ENCODE measurements at regions not wholly inside any gene's neighbourhood (a gene's known extent, or its start where the extent isn't known, plus 50 kb on each side); places are given as distances from the start of the nearest gene placed in this dataset.

- H3K4me3 ChIP-seq (ENCODE audit: low read depth in 1 of 2, low read length in 2 of 2), result no peak overlapping the region
- H3K9ac ChIP-seq (ENCODE audit: low read length), result no peak overlapping the region
- H3K9me3 ChIP-seq (ENCODE audit: low read length), result no peaks in the 10 kb centered on the region
- H3K36me3 ChIP-seq (ENCODE audit: insufficient read depth, low read length), result no peaks in the 10 kb centered on the region
- peaks cover 38% of the 10 kb centered on the region for H3K4me1 ChIP-seq (ENCODE audit: insufficient read depth, low read length)
- H3K27me3 ChIP-seq (ENCODE audit: control insufficient read depth in 1 of 2, insufficient read depth in 2 of 2, low read length in 2 of 2), result no peaks in the 10 kb centered on the region
- H3K27ac ChIP-seq (ENCODE audit: low read depth, low read length), result no peak overlapping the region
Observed at GRCh38 chr9:88773627-88774244, 217.5 kb upstream of the S1PR3 start.

GRCh38 chr9:88775037-88775471 is 216.2 kb upstream of the S1PR3 start:
- no peak overlapping the region for H3K9ac ChIP-seq (ENCODE audit: low read length)
- H3K27ac ChIP-seq (ENCODE audit: low read depth, low read length), result no peak overlapping the region
- peaks cover 38% of the 10 kb centered on the region for H3K4me1 ChIP-seq (ENCODE audit: insufficient read depth, low read length)
- H3K4me3 ChIP-seq (ENCODE audit: low read depth in 1 of 2, low read length in 2 of 2), result no peak overlapping the region
- H3K27me3 ChIP-seq (ENCODE audit: control insufficient read depth in 1 of 2, insufficient read depth in 2 of 2, low read length in 2 of 2), result no peaks in the 10 kb centered on the region
- no peaks in the 10 kb centered on the region for H3K36me3 ChIP-seq (ENCODE audit: insufficient read depth, low read length)
- no peaks in the 10 kb centered on the region for H3K9me3 ChIP-seq (ENCODE audit: low read length)

- H3K27ac ChIP-seq (ENCODE audit: low read depth, low read length), result no peak overlapping the region
- H3K4me1 ChIP-seq (ENCODE audit: insufficient read depth, low read length), result peaks cover 38% of the 10 kb centered on the region
- no peak overlapping the region for H3K4me3 ChIP-seq (ENCODE audit: low read depth in 1 of 2, low read length in 2 of 2)
- H3K9ac ChIP-seq (ENCODE audit: low read length), result no peak overlapping the region
- no peaks in the 10 kb centered on the region for H3K36me3 ChIP-seq (ENCODE audit: insufficient read depth, low read length)
- H3K9me3 ChIP-seq (ENCODE audit: low read length), result no peaks in the 10 kb centered on the region
- H3K27me3 ChIP-seq (ENCODE audit: control insufficient read depth in 1 of 2, insufficient read depth in 2 of 2, low read length in 2 of 2), result no peaks in the 10 kb centered on the region
Observed at GRCh38 chr9:88775559-88775958, 215.7 kb upstream of the S1PR3 start.

- H3K9me3 ChIP-seq (ENCODE audit: low read length), result no peaks in the 10 kb centered on the region
- no peaks in the 10 kb centered on the region for H3K36me3 ChIP-seq (ENCODE audit: insufficient read depth, low read length)
- H3K4me3 ChIP-seq (ENCODE audit: low read depth in 1 of 2, low read length in 2 of 2), result no peak overlapping the region
- H3K4me1 ChIP-seq (ENCODE audit: insufficient read depth, low read length), result peaks cover 38% of the 10 kb centered on the region
- no peak overlapping the region for H3K27ac ChIP-seq (ENCODE audit: low read depth, low read length)
- H3K9ac ChIP-seq (ENCODE audit: low read length), result no peak overlapping the region
- no peaks in the 10 kb centered on the region for H3K27me3 ChIP-seq (ENCODE audit: control insufficient read depth in 1 of 2, insufficient read depth in 2 of 2, low read length in 2 of 2)
Observed at GRCh38 chr9:88775966-88776365, 215.3 kb upstream of the S1PR3 start.

- H3K9me3 ChIP-seq (ENCODE audit: low read length), result no peaks in the 10 kb centered on the region
- H3K27me3 ChIP-seq (ENCODE audit: control insufficient read depth in 1 of 2, insufficient read depth in 2 of 2, low read length in 2 of 2), result no peaks in the 10 kb centered on the region
- peaks cover 38% of the 10 kb centered on the region for H3K4me1 ChIP-seq (ENCODE audit: insufficient read depth, low read length)
- H3K9ac ChIP-seq (ENCODE audit: low read length), result no peak overlapping the region
- H3K27ac ChIP-seq (ENCODE audit: low read depth, low read length), result no peak overlapping the region
- H3K36me3 ChIP-seq (ENCODE audit: insufficient read depth, low read length), result no peaks in the 10 kb centered on the region
- no peak overlapping the region for H3K4me3 ChIP-seq (ENCODE audit: low read depth in 1 of 2, low read length in 2 of 2)
Observed at GRCh38 chr9:88776717-88777497, 214.4 kb upstream of the S1PR3 start.

GRCh38 chr9:88777498-88778312 is 213.6 kb upstream of the S1PR3 start:
- H3K4me1 ChIP-seq (ENCODE audit: insufficient read depth, low read length), result peaks cover 38% of the 10 kb centered on the region
- no peak overlapping the region for H3K27ac ChIP-seq (ENCODE audit: low read depth, low read length)
- H3K9me3 ChIP-seq (ENCODE audit: low read length), result no peaks in the 10 kb centered on the region
- no peak overlapping the region for H3K4me3 ChIP-seq (ENCODE audit: low read depth in 1 of 2, low read length in 2 of 2)
- H3K27me3 ChIP-seq (ENCODE audit: control insufficient read depth in 1 of 2, insufficient read depth in 2 of 2, low read length in 2 of 2), result no peaks in the 10 kb centered on the region
- no peak overlapping the region for H3K9ac ChIP-seq (ENCODE audit: low read length)
- no peaks in the 10 kb centered on the region for H3K36me3 ChIP-seq (ENCODE audit: insufficient read depth, low read length)

- no peak overlapping the region for H3K9ac ChIP-seq (ENCODE audit: low read length)
- H3K27ac ChIP-seq (ENCODE audit: low read depth, low read length), result no peak overlapping the region
- no peaks in the 10 kb centered on the region for H3K36me3 ChIP-seq (ENCODE audit: insufficient read depth, low read length)
Observed at GRCh38 chr9:88781628-88782391, 209.5 kb upstream of the S1PR3 start.

GRCh38 chr9:88782931-88783710 is 208.1 kb upstream of the S1PR3 start:
- Histone ChIP-seq H3K9ac (ENCODE audit: low read length) (no peak overlapping the region), H3K27me3 (ENCODE audit: control insufficient read depth in 1 of 2, insufficient read depth in 2 of 2, low read length in 2 of 2) (no peaks in the 10 kb centered on the region), H3K36me3 (ENCODE audit: insufficient read depth, low read length) (no peaks in the 10 kb centered on the region), H3K27ac (ENCODE audit: low read depth, low read length) (no peak overlapping the region), H3K4me1 (ENCODE audit: insufficient read depth, low read length) (peaks cover 2% of the 10 kb centered on the region), H3K9me3 (ENCODE audit: low read length) (no peaks in the 10 kb centered on the region), H3K4me3 (ENCODE audit: low read depth in 1 of 2, low read length in 2 of 2) (no peak overlapping the region)

More at GRCh38 chr9:88781628-88782391, 209.5 kb upstream of the S1PR3 start:
- Histone ChIP-seq H3K9me3 (ENCODE audit: low read length) (no peaks in the 10 kb centered on the region), H3K4me3 (ENCODE audit: low read depth in 1 of 2, low read length in 2 of 2) (no peak overlapping the region), H3K4me1 (ENCODE audit: insufficient read depth, low read length) (peaks cover 10% of the 10 kb centered on the region), H3K27me3 (ENCODE audit: control insufficient read depth in 1 of 2, insufficient read depth in 2 of 2, low read length in 2 of 2) (no peaks in the 10 kb centered on the region)

GRCh38 chr9:88783711-88784083 is 207.6 kb upstream of the S1PR3 start:
- Histone ChIP-seq H3K27ac (ENCODE audit: low read depth, low read length) (no peak overlapping the region), H3K9me3 (ENCODE audit: low read length) (no peaks in the 10 kb centered on the region), H3K9ac (ENCODE audit: low read length) (no peak overlapping the region), H3K4me1 (ENCODE audit: insufficient read depth, low read length) (no peaks in the 10 kb centered on the region), H3K4me3 (ENCODE audit: low read depth in 1 of 2, low read length in 2 of 2) (no peak overlapping the region), H3K36me3 (ENCODE audit: insufficient read depth, low read length) (no peaks in the 10 kb centered on the region), H3K27me3 (ENCODE audit: control insufficient read depth in 1 of 2, insufficient read depth in 2 of 2, low read length in 2 of 2) (no peaks in the 10 kb centered on the region)

- H3K4me1 ChIP-seq (ENCODE audit: insufficient read depth, low read length), result no peaks in the 10 kb centered on the region
- no peak overlapping the region for H3K9ac ChIP-seq (ENCODE audit: low read length)
Observed at GRCh38 chr9:88784960-88785359, 206.3 kb upstream of the S1PR3 start.

More at GRCh38 chr9:88784960-88785359, 206.3 kb upstream of the S1PR3 start:
- Histone ChIP-seq H3K9me3 (ENCODE audit: low read length) (no peaks in the 10 kb centered on the region), H3K4me3 (ENCODE audit: low read depth in 1 of 2, low read length in 2 of 2) (no peak overlapping the region), H3K27me3 (ENCODE audit: control insufficient read depth in 1 of 2, insufficient read depth in 2 of 2, low read length in 2 of 2) (no peaks in the 10 kb centered on the region), H3K27ac (ENCODE audit: low read depth, low read length) (no peak overlapping the region), H3K36me3 (ENCODE audit: insufficient read depth, low read length) (no peaks in the 10 kb centered on the region)
